ENCODE measurements at regions not wholly inside any gene's neighbourhood (a gene's known extent, or its start where the extent isn't known, plus 50 kb on each side); places are given as distances from the start of the nearest gene placed in this dataset.

DNA sequence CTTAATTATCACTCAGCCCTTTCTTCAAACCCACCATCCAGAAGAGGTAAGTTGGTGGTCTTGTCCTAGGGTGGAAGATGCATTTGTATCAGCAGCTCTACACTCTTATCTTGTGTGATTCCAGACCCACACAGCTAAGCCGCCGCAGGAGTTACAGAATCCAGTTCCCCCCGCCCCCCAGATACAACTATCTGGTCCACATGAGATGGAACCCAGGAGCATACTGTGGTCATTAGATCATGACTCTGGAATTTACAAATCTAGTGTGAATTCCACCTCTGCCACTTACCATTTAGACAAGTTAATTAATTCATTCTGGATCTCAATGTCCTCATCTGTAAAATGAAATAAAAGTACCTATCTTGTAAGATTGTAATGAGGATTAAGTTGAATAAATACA lies 486.4 kb downstream of the BCL11A start:
- Mint-ChIP-seq H3K4me3 (no peak overlapping the region), H3K27me3 (ENCODE audit: low read depth) (peaks cover 30% of the 10 kb centered on the region), H3K36me3 (ENCODE audit: low read depth) (no peaks in the 10 kb centered on the region), H3K9me3 (no peaks in the 10 kb centered on the region), H3K4me1 (peaks cover 26% of the 10 kb centered on the region), H3K27ac (no peak overlapping the region)
- TF ChIP-seq, protein P1, sequence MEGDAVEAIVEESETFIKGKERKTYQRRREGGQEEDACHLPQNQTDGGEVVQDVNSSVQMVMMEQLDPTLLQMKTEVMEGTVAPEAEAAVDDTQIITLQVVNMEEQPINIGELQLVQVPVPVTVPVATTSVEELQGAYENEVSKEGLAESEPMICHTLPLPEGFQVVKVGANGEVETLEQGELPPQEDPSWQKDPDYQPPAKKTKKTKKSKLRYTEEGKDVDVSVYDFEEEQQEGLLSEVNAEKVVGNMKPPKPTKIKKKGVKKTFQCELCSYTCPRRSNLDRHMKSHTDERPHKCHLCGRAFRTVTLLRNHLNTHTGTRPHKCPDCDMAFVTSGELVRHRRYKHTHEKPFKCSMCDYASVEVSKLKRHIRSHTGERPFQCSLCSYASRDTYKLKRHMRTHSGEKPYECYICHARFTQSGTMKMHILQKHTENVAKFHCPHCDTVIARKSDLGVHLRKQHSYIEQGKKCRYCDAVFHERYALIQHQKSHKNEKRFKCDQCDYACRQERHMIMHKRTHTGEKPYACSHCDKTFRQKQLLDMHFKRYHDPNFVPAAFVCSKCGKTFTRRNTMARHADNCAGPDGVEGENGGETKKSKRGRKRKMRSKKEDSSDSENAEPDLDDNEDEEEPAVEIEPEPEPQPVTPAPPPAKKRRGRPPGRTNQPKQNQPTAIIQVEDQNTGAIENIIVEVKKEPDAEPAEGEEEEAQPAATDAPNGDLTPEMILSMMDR (IDR thresholded peaks at IDR 0.05; ENCODE audit: unreplicated experiment in 3 of 3), result no peak

DNA sequence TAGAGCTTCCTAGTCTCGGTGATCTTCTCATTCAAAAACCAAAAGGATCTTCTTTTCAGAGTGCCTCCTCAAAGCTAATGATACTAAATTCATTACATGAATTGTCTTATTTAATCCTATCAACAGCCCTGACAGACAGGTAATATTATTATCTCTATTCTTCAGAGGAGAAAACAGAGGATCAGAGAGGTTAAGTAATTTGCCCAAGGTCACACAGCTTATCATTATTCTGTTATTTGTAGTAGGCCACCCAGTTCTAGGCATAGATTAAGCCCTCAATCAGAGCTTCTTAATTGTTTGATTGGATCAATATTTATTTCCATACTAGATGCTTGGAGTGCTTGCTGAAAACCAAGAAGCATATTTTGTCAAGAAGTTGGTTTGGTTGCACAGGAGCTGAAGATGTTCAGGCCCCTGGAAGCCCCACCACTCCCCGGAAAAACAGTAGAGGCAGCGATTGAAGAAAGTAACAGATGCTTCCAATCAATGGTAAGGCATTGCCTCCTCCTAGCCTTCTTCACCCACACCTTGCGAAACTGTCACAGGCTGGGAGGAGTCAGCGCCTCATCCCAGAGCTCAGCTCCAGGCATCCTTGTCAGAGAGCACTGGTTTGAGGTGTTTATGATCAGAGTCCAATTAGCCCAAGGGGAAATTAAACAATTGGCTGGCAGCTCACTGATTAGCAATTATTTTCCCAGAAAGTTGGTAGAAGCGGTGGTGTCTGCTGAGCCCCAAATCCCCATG lies 487.2 kb downstream of the BCL11A start:
- TF ChIP-seq, protein P1 (IDR thresholded peaks at IDR 0.05; ENCODE audit: unreplicated experiment in 3 of 3), result no peak
- no peak overlapping the region for H3K27ac Mint-ChIP-seq
- no peaks in the 10 kb centered on the region for H3K36me3 Mint-ChIP-seq (ENCODE audit: low read depth)
- peaks cover 18% of the 10 kb centered on the region for H3K4me1 Mint-ChIP-seq
- H3K27me3 Mint-ChIP-seq (ENCODE audit: low read depth), result peaks cover 30% of the 10 kb centered on the region
- H3K9me3 Mint-ChIP-seq, result no peaks in the 10 kb centered on the region
- H3K4me3 Mint-ChIP-seq, result no peak overlapping the region

DNA sequence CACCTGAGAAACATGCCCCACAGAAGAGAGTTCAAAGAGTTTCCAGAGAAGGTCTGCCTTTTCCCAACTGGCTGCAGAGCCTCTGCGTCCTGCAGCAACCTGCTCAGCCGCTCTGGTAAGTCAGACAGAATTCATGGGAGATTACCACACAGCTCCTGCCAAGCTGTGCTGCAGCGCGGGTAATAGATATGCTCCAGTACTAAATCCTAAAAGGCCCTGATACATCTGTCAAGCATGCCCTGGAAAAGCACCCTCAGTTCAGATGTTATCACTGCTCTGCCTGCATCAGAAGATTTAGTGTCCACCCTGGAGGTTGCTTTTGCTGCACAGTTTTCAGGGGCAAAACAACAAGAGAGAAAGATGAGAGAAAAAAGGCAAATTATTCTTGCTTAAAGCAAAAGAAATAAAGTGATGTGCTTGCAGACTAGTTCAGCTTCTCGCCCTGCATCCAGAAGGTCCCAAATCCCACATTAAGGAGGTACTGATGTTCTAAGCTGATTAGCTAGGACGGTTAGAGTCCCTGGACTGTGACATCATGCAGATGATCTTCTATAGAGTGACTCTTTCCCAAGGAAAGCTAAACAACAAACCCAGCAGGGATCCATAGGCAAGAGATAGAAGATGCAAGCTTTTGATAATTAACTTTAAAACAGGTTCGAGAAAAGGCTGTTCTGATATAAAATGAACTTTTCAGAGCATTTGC lies 488.6 kb downstream of the BCL11A start:
- Mint-ChIP-seq H3K9me3 (no peaks in the 10 kb centered on the region), H3K4me3 (no peak overlapping the region), H3K27me3 (ENCODE audit: low read depth) (peaks cover 25% of the 10 kb centered on the region), H3K36me3 (ENCODE audit: low read depth) (no peaks in the 10 kb centered on the region), H3K27ac (peak overlapping the region in 1 of 3 experiments; percentile 13), H3K4me1 (peaks cover 8% of the 10 kb centered on the region)
- TF ChIP-seq, protein P1 (IDR thresholded peaks at IDR 0.05; ENCODE audit: unreplicated experiment in 3 of 3), result no peak

DNA sequence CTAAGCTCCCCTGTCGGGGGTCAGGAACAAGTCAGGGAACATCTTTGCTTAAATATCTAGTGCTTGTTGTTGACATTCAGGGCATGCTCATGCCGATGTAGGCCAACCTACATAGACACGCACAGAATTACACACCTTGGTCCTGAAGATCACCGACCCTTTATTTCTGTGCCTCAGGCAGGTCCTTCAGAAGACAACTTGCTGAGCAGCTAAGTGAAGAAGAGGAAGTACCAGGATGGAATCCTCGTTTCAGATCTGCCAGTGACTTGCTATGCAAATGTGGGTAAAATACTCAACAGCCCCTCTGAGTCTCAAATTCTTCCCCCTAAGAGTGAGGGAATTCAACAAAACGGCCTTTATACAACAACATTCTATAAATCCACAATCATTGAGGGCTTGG lies 494.7 kb downstream of the BCL11A start:
- Mint-ChIP-seq H3K36me3 (ENCODE audit: low read depth) (no peaks in the 10 kb centered on the region), H3K4me3 (no peak overlapping the region), H3K4me1 (no peaks in the 10 kb centered on the region), H3K27ac (no peak overlapping the region), H3K9me3 (no peaks in the 10 kb centered on the region), H3K27me3 (ENCODE audit: low read depth) (peaks cover 4% of the 10 kb centered on the region)
- TF ChIP-seq, protein P1 (IDR thresholded peaks at IDR 0.05; ENCODE audit: unreplicated experiment in 3 of 3), result no peak

DNA sequence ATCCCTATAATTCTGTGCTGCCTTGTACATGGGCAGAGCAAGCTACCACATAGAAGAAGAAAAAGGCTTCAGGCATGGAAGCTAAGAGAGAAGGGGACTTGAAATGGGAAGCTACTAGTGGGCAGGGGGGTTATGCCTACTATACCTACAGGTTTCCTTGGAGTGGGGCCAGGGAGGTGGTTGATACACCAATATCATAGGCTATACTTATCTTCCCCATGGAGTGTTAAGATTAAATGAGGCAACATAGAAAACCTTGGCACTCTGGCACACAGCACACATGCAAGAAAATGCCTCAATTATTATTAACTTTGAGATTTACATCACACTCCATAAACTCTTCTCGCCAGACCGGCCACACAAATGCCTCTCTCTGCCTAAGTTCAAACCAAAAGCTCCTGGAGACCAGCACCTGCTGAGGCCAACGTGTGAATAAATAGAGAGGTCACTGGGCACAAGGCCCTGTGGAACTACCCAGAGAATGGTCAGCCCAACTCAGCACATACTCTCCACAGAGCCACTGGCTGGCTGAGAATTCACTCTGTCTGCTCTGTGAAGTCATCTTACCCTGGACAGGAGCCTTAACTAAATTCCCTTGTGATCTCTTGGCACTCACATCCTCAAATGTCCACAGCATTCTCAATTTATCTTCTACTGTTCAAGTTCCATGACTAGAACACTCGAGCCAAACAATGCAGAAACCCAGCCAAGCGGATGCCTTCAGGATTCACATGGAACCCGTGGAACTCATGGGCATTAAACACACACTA lies 498.7 kb downstream of the BCL11A start:
- Mint-ChIP-seq H3K27me3 (ENCODE audit: low read depth) (peaks cover 20% of the 10 kb centered on the region), H3K4me1 (no peaks in the 10 kb centered on the region), H3K9me3 (no peaks in the 10 kb centered on the region), H3K36me3 (ENCODE audit: low read depth) (no peaks in the 10 kb centered on the region), H3K27ac (no peak overlapping the region), H3K4me3 (no peak overlapping the region)
- TF ChIP-seq, protein P1 (IDR thresholded peaks at IDR 0.05; ENCODE audit: unreplicated experiment in 3 of 3), result no peak

All from nephron (organoid).